A549 (cell line): ENCODE measurements at regions not wholly inside any gene's neighbourhood (a gene's known extent, or its start where the extent isn't known, plus 50 kb on each side); places are given as distances from the start of the nearest gene placed in this dataset.

Source experiments
- CTCF ChIP-seq: fragments of >200 bp; sonication (Bioruptor Twin); formaldehyde crosslinking; IDR thresholded peaks from 3 replicates; pipeline ENCODE4 v1.5.1; 2016
- EHMT2 ChIP-seq: fragments of 200-600 bp; sonication (generic); IDR thresholded peaks from 2 replicates; pipeline ENCODE4 v1.6.1; 2016; ENCODE audit warnings: antibody characterized with exemption, low read depth, mild to moderate bottlenecking, moderate library complexity
- MYC ChIP-seq: IDR thresholded peaks from 2 replicates; pipeline ENCODE4 v1.6.1; 2012; ENCODE audit warnings: mild to moderate bottlenecking, inconsistent platforms, low read length, improper control_type of control experiment, borderline replicate concordance

GRCh38 chr11:134818516-134818915, 406.5 kb upstream of the B3GAT1 start:
- TF ChIP-seq MYC (no peak), CTCF (no peak), EHMT2 (no peak)
